Central memory CD8-positive, alpha-beta T cell (primary cell): ENCODE measurements at regions not wholly inside any gene's neighbourhood (a gene's known extent, or its start where the extent isn't known, plus 50 kb on each side); places are given as distances from the start of the nearest gene placed in this dataset.

ENCODE experiments used
- ATAC-seq: fragments of 150-1000 bp; cut with Tn5 transposase; replicated peaks from 2 replicates; pipeline ENCODE4 v1.10.0; 2022; ENCODE audit warnings: mild to moderate bottlenecking, moderate FRiP score, moderate number of reproducible peaks; ENCODE audit not compliant: poor library complexity, severe bottlenecking; ENCODE audit errors: extremely low read depth
- DNase-seq, 2 donors: peaks; one replicate each; pipeline ENCODE4 v3.0.0; 2021; ENCODE audit warnings: low spot score in 2 of 2
- H3K27ac Mint-ChIP-seq: one replicate; pipeline ENCODE4 v1.8.0; 2022; ENCODE audit warnings: low read depth, mild to moderate bottlenecking, moderate library complexity, mixed read lengths
- H3K27me3 Mint-ChIP-seq: one replicate; pipeline ENCODE4 v1.8.0; 2022; ENCODE audit warnings: mixed read lengths
- H3K36me3 Mint-ChIP-seq: one replicate; pipeline ENCODE4 v1.8.0; 2022; ENCODE audit warnings: mild to moderate bottlenecking, moderate library complexity, mixed read lengths; ENCODE audit not compliant: insufficient read depth
- H3K4me1 Mint-ChIP-seq: one replicate; pipeline ENCODE4 v1.8.0; 2022; ENCODE audit warnings: mixed read lengths
- H3K4me3 Mint-ChIP-seq: one replicate; pipeline ENCODE4 v1.8.0; 2022; ENCODE audit warnings: mild to moderate bottlenecking, moderate library complexity, mixed read lengths
- H3K9me3 Mint-ChIP-seq: one replicate; pipeline ENCODE4 v1.8.0; 2022; ENCODE audit warnings: mixed read lengths

GRCh38 chr7:136067277-136067676 lies 90.1 kb upstream of the MTPN start:
- no peaks in the 10 kb centered on the region for H3K36me3 Mint-ChIP-seq
- H3K27ac Mint-ChIP-seq, result no peak overlapping the region
- no peak for DNase-seq
- H3K4me3 Mint-ChIP-seq, result no peak overlapping the region
- no peaks in the 10 kb centered on the region for H3K9me3 Mint-ChIP-seq
- ATAC-seq, result no peak
- no peaks in the 10 kb centered on the region for H3K27me3 Mint-ChIP-seq
- H3K4me1 Mint-ChIP-seq, result no peaks in the 10 kb centered on the region

- no peaks in the 10 kb centered on the region for H3K9me3 Mint-ChIP-seq
Measured at GRCh38 chr7:136066304-136067143, 89.4 kb upstream of the MTPN start.

GRCh38 chr7:136064627-136065237 lies 87.6 kb upstream of the MTPN start:
- H3K27ac Mint-ChIP-seq, result no peak overlapping the region
- ATAC-seq (no peak), DNase-seq (no peak)
- H3K9me3 Mint-ChIP-seq, result no peaks in the 10 kb centered on the region
- H3K27me3 Mint-ChIP-seq, result no peaks in the 10 kb centered on the region
- no peaks in the 10 kb centered on the region for H3K36me3 Mint-ChIP-seq
- no peaks in the 10 kb centered on the region for H3K4me1 Mint-ChIP-seq
- H3K4me3 Mint-ChIP-seq, result no peak overlapping the region

More at GRCh38 chr7:136066304-136067143, 89.4 kb upstream of the MTPN start:
- Mint-ChIP-seq H3K4me1 (no peaks in the 10 kb centered on the region), H3K36me3 (no peaks in the 10 kb centered on the region), H3K27ac (no peak overlapping the region), H3K27me3 (no peaks in the 10 kb centered on the region), H3K4me3 (no peak overlapping the region)
- ATAC-seq (no peak), DNase-seq (no peak)

- Mint-ChIP-seq H3K9me3 (no peaks in the 10 kb centered on the region), H3K36me3 (no peaks in the 10 kb centered on the region), H3K4me3 (no peak overlapping the region), H3K4me1 (no peaks in the 10 kb centered on the region), H3K27ac (no peak overlapping the region), H3K27me3 (no peaks in the 10 kb centered on the region)
- DNase-seq (no peak), ATAC-seq (no peak)
Measured at GRCh38 chr7:136064081-136064480, 86.9 kb upstream of the MTPN start.

- H3K27me3 Mint-ChIP-seq, result no peaks in the 10 kb centered on the region
- H3K27ac Mint-ChIP-seq, result no peak overlapping the region
- H3K4me1 Mint-ChIP-seq, result no peaks in the 10 kb centered on the region
- H3K4me3 Mint-ChIP-seq, result no peak overlapping the region
- no peak for DNase-seq
- H3K36me3 Mint-ChIP-seq, result peaks cover 3% of the 10 kb centered on the region
- ATAC-seq, result no peak
- H3K9me3 Mint-ChIP-seq, result no peaks in the 10 kb centered on the region
Measured at GRCh38 chr7:136063326-136063666, 86.1 kb upstream of the MTPN start.

GRCh38 chr7:136062625-136063325 lies 85.6 kb upstream of the MTPN start:
- H3K9me3 Mint-ChIP-seq, result no peaks in the 10 kb centered on the region
- no peak overlapping the region for H3K4me3 Mint-ChIP-seq
- H3K36me3 Mint-ChIP-seq, result peaks cover 3% of the 10 kb centered on the region
- DNase-seq (no peak), ATAC-seq (no peak)
- no peaks in the 10 kb centered on the region for H3K4me1 Mint-ChIP-seq
- no peak overlapping the region for H3K27ac Mint-ChIP-seq
- no peaks in the 10 kb centered on the region for H3K27me3 Mint-ChIP-seq

GRCh38 chr7:136061433-136061832 lies 84.3 kb upstream of the MTPN start:
- Mint-ChIP-seq H3K27me3 (no peaks in the 10 kb centered on the region), H3K4me3 (no peak overlapping the region), H3K36me3 (peaks cover 3% of the 10 kb centered on the region), H3K27ac (no peak overlapping the region), H3K4me1 (no peaks in the 10 kb centered on the region), H3K9me3 (no peaks in the 10 kb centered on the region)
- DNase-seq (no peak), ATAC-seq (no peak)

- Mint-ChIP-seq H3K36me3 (peaks cover 3% of the 10 kb centered on the region), H3K4me1 (no peaks in the 10 kb centered on the region), H3K27ac (no peak overlapping the region), H3K4me3 (no peak overlapping the region), H3K9me3 (no peaks in the 10 kb centered on the region), H3K27me3 (no peaks in the 10 kb centered on the region)
- DNase-seq (no peak), ATAC-seq (no peak)
Measured at GRCh38 chr7:136058546-136058945, 81.4 kb upstream of the MTPN start.

GRCh38 chr7:136057509-136057908 lies 80.3 kb upstream of the MTPN start:
- Mint-ChIP-seq H3K27ac (no peak overlapping the region), H3K4me3 (no peak overlapping the region), H3K27me3 (no peaks in the 10 kb centered on the region), H3K9me3 (no peaks in the 10 kb centered on the region), H3K36me3 (peaks cover 3% of the 10 kb centered on the region), H3K4me1 (peaks cover 7% of the 10 kb centered on the region)
- ATAC-seq (no peak), DNase-seq (no peak)

GRCh38 chr7:136056651-136057231 lies 79.6 kb upstream of the MTPN start:
- Mint-ChIP-seq H3K4me3 (no peak overlapping the region), H3K27me3 (no peaks in the 10 kb centered on the region), H3K9me3 (no peaks in the 10 kb centered on the region), H3K27ac (no peak overlapping the region), H3K36me3 (peaks cover 3% of the 10 kb centered on the region), H3K4me1 (peaks cover 7% of the 10 kb centered on the region)
- DNase-seq (no peak), ATAC-seq (no peak)

- H3K4me3 Mint-ChIP-seq, result no peak overlapping the region
- no peaks in the 10 kb centered on the region for H3K9me3 Mint-ChIP-seq
- H3K27ac Mint-ChIP-seq, result no peak overlapping the region
- H3K27me3 Mint-ChIP-seq, result no peaks in the 10 kb centered on the region
- DNase-seq (no peak), ATAC-seq (no peak)
- H3K4me1 Mint-ChIP-seq, result peaks cover 7% of the 10 kb centered on the region
- peaks cover 3% of the 10 kb centered on the region for H3K36me3 Mint-ChIP-seq
Measured at GRCh38 chr7:136055266-136055665, 78.1 kb upstream of the MTPN start.

GRCh38 chr7:136053689-136054485 lies 76.7 kb upstream of the MTPN start:
- no peak overlapping the region for H3K4me3 Mint-ChIP-seq
- ATAC-seq (no peak), DNase-seq (no peak)
- no peak overlapping the region for H3K27ac Mint-ChIP-seq
- H3K9me3 Mint-ChIP-seq, result no peaks in the 10 kb centered on the region
- no peaks in the 10 kb centered on the region for H3K27me3 Mint-ChIP-seq
- peaks cover 7% of the 10 kb centered on the region for H3K4me1 Mint-ChIP-seq
- H3K36me3 Mint-ChIP-seq, result peaks cover 4% of the 10 kb centered on the region
